ENCODE measurements at regions not wholly inside any gene's neighbourhood (a gene's known extent, or its start where the extent isn't known, plus 50 kb on each side); places are given as distances from the start of the nearest gene placed in this dataset.

GRCh38 chr16:51573191-51573590 is 422.1 kb upstream of the SALL1 start:
- DNase-seq (ENCODE audit: insufficient read length, low spot score) = no peak
- TF ChIP-seq CTCF (IDR thresholded peaks at IDR 0.05; ENCODE audit: insufficient read depth, missing control alignments) = no peak
- no peak for FAIRE-seq

- TF ChIP-seq CTCF (IDR thresholded peaks at IDR 0.05; ENCODE audit: insufficient read depth, missing control alignments) = no peak
- DNase-seq (ENCODE audit: insufficient read length, low spot score) = no peak
- FAIRE-seq = no peak
Observed at GRCh38 chr16:51569203-51569931, 418.3 kb upstream of the SALL1 start.

- TF ChIP-seq CTCF (IDR thresholded peaks at IDR 0.05; ENCODE audit: insufficient read depth, missing control alignments) = no peak
- DNase-seq (ENCODE audit: insufficient read length, low spot score) = no peak
- FAIRE-seq = no peak
Observed at GRCh38 chr16:51567911-51568310, 416.8 kb upstream of the SALL1 start.

- DNase-seq (ENCODE audit: insufficient read length, low spot score) = no peak
- TF ChIP-seq CTCF (IDR thresholded peaks at IDR 0.05; ENCODE audit: insufficient read depth, missing control alignments) = no peak
Observed at GRCh38 chr16:51565184-51565583, 414.1 kb upstream of the SALL1 start.

GRCh38 chr16:51562891-51563290 is 411.8 kb upstream of the SALL1 start:
- DNase-seq (ENCODE audit: insufficient read length, low spot score) (no peak), FAIRE-seq (no peak)
- no peak for TF ChIP-seq CTCF (IDR thresholded peaks at IDR 0.05; ENCODE audit: insufficient read depth, missing control alignments)

More at GRCh38 chr16:51565184-51565583, 414.1 kb upstream of the SALL1 start:
- FAIRE-seq = no peak

- no peak for DNase-seq (ENCODE audit: insufficient read length, low spot score)
- TF ChIP-seq CTCF (IDR thresholded peaks at IDR 0.05; ENCODE audit: insufficient read depth, missing control alignments) = no peak
- no peak for FAIRE-seq
Observed at GRCh38 chr16:51559901-51560300, 408.8 kb upstream of the SALL1 start.

GRCh38 chr16:51557670-51558069 is 406.6 kb upstream of the SALL1 start:
- FAIRE-seq (no peak), DNase-seq (ENCODE audit: insufficient read length, low spot score) (no peak)
- TF ChIP-seq CTCF (IDR thresholded peaks at IDR 0.05; ENCODE audit: insufficient read depth, missing control alignments) = no peak
